GM12864 (cell line): ENCODE measurements at regions not wholly inside any gene's neighbourhood (a gene's known extent, or its start where the extent isn't known, plus 50 kb on each side); places are given as distances from the start of the nearest gene placed in this dataset.

Experiments used
- DNase-seq: peaks from one replicate; pipeline ENCODE4 v3.0.0-alpha.2; 2011; ENCODE audit warnings: low read depth
- H3K4me3 ChIP-seq: 2 replicates; pipeline ENCODE4 v1.5.1; 2011; ENCODE audit warnings: mild to moderate bottlenecking, low read depth, low read length, control low read depth
- CTCF ChIP-seq: IDR thresholded peaks from 2 replicates; pipeline ENCODE4 v1.5.1; 2011; ENCODE audit warnings: low read depth, mild to moderate bottlenecking, moderate library complexity, low read length, control low read depth, inconsistent platforms; ENCODE audit errors: missing control alignments

- H3K4me3 ChIP-seq: no peak overlapping the region
- no peak for TF ChIP-seq CTCF
- no peak for DNase-seq
Measured at GRCh38 chr2:150041722-150042425, 445.6 kb downstream of the RND3 start.

GRCh38 chr2:150036622-150037021, 449.0 kb upstream of the MMADHC start:
- no peak for TF ChIP-seq CTCF
- no peak overlapping the region for H3K4me3 ChIP-seq
- no peak for DNase-seq

GRCh38 chr2:150034665-150035064, 447.1 kb upstream of the MMADHC start:
- no peak for DNase-seq
- no peak for TF ChIP-seq CTCF
- H3K4me3 ChIP-seq: no peak overlapping the region

- no peak overlapping the region for H3K4me3 ChIP-seq
- no peak for DNase-seq
- TF ChIP-seq CTCF: no peak
Measured at GRCh38 chr2:150030436-150031190, 443.0 kb upstream of the MMADHC start.

GRCh38 chr2:150028322-150028721, 440.7 kb upstream of the MMADHC start:
- no peak for TF ChIP-seq CTCF
- no peak overlapping the region for H3K4me3 ChIP-seq
- DNase-seq: no peak

- no peak for TF ChIP-seq CTCF
- DNase-seq: no peak
- no peak overlapping the region for H3K4me3 ChIP-seq
Measured at GRCh38 chr2:150027164-150027563, 439.6 kb upstream of the MMADHC start.
